ENCODE measurements at regions not wholly inside any gene's neighbourhood (a gene's known extent, or its start where the extent isn't known, plus 50 kb on each side); places are given as distances from the start of the nearest gene placed in this dataset.
"Not testable (repeated sequence)": the region's sequence is repeated elsewhere in the genome, so short reads cannot be mapped to it uniquely, and the experiment has no call there.

GRCh38 chr15:23761386-23761785 lies 74.3 kb upstream of the NDN start:
- TF ChIP-seq POLR2A (IDR thresholded peaks at IDR 0.05) (no peak), POLR2AphosphoS5 (IDR thresholded peaks at IDR 0.05) (no peak), CTCF (IDR thresholded peaks at IDR 0.05) (no peak)
- Histone ChIP-seq H3K27ac (no peak overlapping the region), H3K27me3 (no peaks in the 10 kb centered on the region), H3K36me3 (no peaks in the 10 kb centered on the region), H3K9me3 (peaks cover 4% of the 10 kb centered on the region), H3K4me1 (no peaks in the 10 kb centered on the region), H3K4me3 (no peak overlapping the region)
- 84% methylated on average over 6 of the region's 6 CpGs for WGBS
- DNase-seq (ENCODE audit: low spot score in 2 of 2), result no peak

- Histone ChIP-seq H3K27ac (no peak overlapping the region), H3K36me3 (no peaks in the 10 kb centered on the region), H3K4me3 (no peak overlapping the region), H3K27me3 (no peaks in the 10 kb centered on the region), H3K9me3 (peaks cover 9% of the 10 kb centered on the region), H3K4me1 (no peaks in the 10 kb centered on the region)
- no peak for TF ChIP-seq EP300 (IDR thresholded peaks at IDR 0.05)
- no peak for TF ChIP-seq POLR2A (IDR thresholded peaks at IDR 0.05)
- TF ChIP-seq CTCF (IDR thresholded peaks at IDR 0.05), result no peak
- TF ChIP-seq POLR2AphosphoS5 (IDR thresholded peaks at IDR 0.05), result no peak
- WGBS, result 71% methylated on average over 8 of the region's 8 CpGs
- DNase-seq (ENCODE audit: low spot score in 2 of 2), result no peak
Measured at GRCh38 chr15:23762026-23762425, 74.9 kb upstream of the NDN start.

- no peaks in the 10 kb centered on the region for H3K27me3 ChIP-seq
- no peak overlapping the region for H3K27ac ChIP-seq
- DNase-seq (ENCODE audit: low spot score in 2 of 2), result no peak
- H3K4me1 ChIP-seq, result no peaks in the 10 kb centered on the region
- TF ChIP-seq CTCF (IDR thresholded peaks at IDR 0.05), result no peak
- no peak for TF ChIP-seq POLR2AphosphoS5 (IDR thresholded peaks at IDR 0.05)
- TF ChIP-seq POLR2A (IDR thresholded peaks at IDR 0.05), result no peak
- no peak for TF ChIP-seq EP300 (IDR thresholded peaks at IDR 0.05)
- H3K36me3 ChIP-seq, result no peaks in the 10 kb centered on the region
- H3K4me3 ChIP-seq, result no peak overlapping the region
- H3K9me3 ChIP-seq, result peaks cover 11% of the 10 kb centered on the region
- 90% methylated on average over 9 of the region's 9 CpGs for WGBS
Measured at GRCh38 chr15:23763021-23763420, 75.9 kb upstream of the NDN start.

- H3K36me3 ChIP-seq, result no peaks in the 10 kb centered on the region
- 35% methylated on average over 3 of the region's 3 CpGs for WGBS
- no peak for DNase-seq (ENCODE audit: low spot score in 2 of 2)
Measured at GRCh38 chr15:23764306-23764705, 77.2 kb upstream of the NDN start.

GRCh38 chr15:23764716-23765115 lies 77.6 kb upstream of the NDN start:
- WGBS, result 72% methylated on average over 4 of the region's 4 CpGs
- H3K27ac ChIP-seq, result no peak overlapping the region
- no peaks in the 10 kb centered on the region for H3K4me1 ChIP-seq
- peaks cover 11% of the 10 kb centered on the region for H3K9me3 ChIP-seq
- H3K27me3 ChIP-seq, result no peaks in the 10 kb centered on the region
- no peak for DNase-seq (ENCODE audit: low spot score in 2 of 2)
- H3K36me3 ChIP-seq, result no peaks in the 10 kb centered on the region
- TF ChIP-seq POLR2AphosphoS5 (IDR thresholded peaks at IDR 0.05) (no peak), CTCF (IDR thresholded peaks at IDR 0.05) (no peak), EP300 (IDR thresholded peaks at IDR 0.05) (no peak), POLR2A (IDR thresholded peaks at IDR 0.05) (no peak)
- H3K4me3 ChIP-seq, result no peak overlapping the region

More at GRCh38 chr15:23764306-23764705, 77.2 kb upstream of the NDN start:
- H3K27me3 ChIP-seq, result no peaks in the 10 kb centered on the region
- H3K27ac ChIP-seq, result no peak overlapping the region
- H3K9me3 ChIP-seq, result peaks cover 11% of the 10 kb centered on the region
- no peaks in the 10 kb centered on the region for H3K4me1 ChIP-seq
- H3K4me3 ChIP-seq, result no peak overlapping the region
- no peak for TF ChIP-seq POLR2A (IDR thresholded peaks at IDR 0.05)

GRCh38 chr15:23766779-23767178 lies 79.7 kb upstream of the NDN start:
- H3K27ac ChIP-seq; H3K27me3 ChIP-seq; H3K36me3 ChIP-seq; H3K4me3 ChIP-seq; H3K4me1 ChIP-seq; DNase-seq (ENCODE audit: low spot score in 2 of 2): not testable (repeated sequence)
- H3K9me3 ChIP-seq, result peaks cover 15% of the 10 kb centered on the region
- WGBS, result 72% methylated on average over 2 of the region's 2 CpGs
